IMR-90 (cell line): ENCODE measurements at regions not wholly inside any gene's neighbourhood (a gene's known extent, or its start where the extent isn't known, plus 50 kb on each side); places are given as distances from the start of the nearest gene placed in this dataset.
A peak's percentile ranks its signal among the peaks of the same experiment; 100 is the strongest.

Experiments
- ATAC-seq: fragments of 200-7000 bp; cut with Tn5 transposase; 2 replicates; pipeline ENCODE4 v1.9.1; 2020; ENCODE audit warnings: low read depth, mild to moderate bottlenecking, moderate library complexity
- BruUV-seq: library from RNA; stranded (reverse); fragments of 400-500 nt; replicated peaks from 2 replicates; lab custom pipeline; 2021; lab: Mats Ljungman, UMichigan
- CTCF ChIA-PET: fragments of 300-600 bp; formaldehyde crosslinking; extraction: SDS; loops from one replicate; lab custom pipeline; 2021; ENCODE audit warnings: antibody characterized with exemption; lab: Yijun Ruan, JAX
- POLR2A ChIA-PET: fragments of 300-600 bp; sonication (Branson Sonifier 250); formaldehyde crosslinking; loops from one replicate; lab custom pipeline; 2022; ENCODE audit warnings: antibody characterized with exemption; ENCODE audit not compliant: unreplicated experiment; lab: Charles Lee
- DNase-seq: peaks from one replicate; pipeline ENCODE4 v3.0.0; 2013
- H2AFZ ChIP-seq: replicated peaks from 2 replicates; pipeline ENCODE3; 2013; ENCODE audit warnings: low read length, mild to moderate bottlenecking; ENCODE audit not compliant: poor library complexity
- H2AK5ac ChIP-seq: 2 replicates; pipeline ENCODE4 v1.6.1; 2013; ENCODE audit warnings: low read depth, low read length, inconsistent platforms
- H2AK9ac ChIP-seq: replicated peaks from 2 replicates; pipeline ENCODE3; 2013; ENCODE audit warnings: mild to moderate bottlenecking, low read depth, low read length, moderate library complexity; ENCODE audit not compliant: poor library complexity
- H2BK120ac ChIP-seq: 2 replicates; pipeline ENCODE4 v1.6.1; 2013; ENCODE audit warnings: low read depth, low read length, inconsistent platforms
- H2BK15ac ChIP-seq: 3 replicates; pipeline ENCODE4 v1.6.1; 2013; ENCODE audit warnings: low read depth, low read length, inconsistent platforms
- H2BK20ac ChIP-seq: 2 replicates; pipeline ENCODE4 v1.6.1; 2013; ENCODE audit warnings: low read depth, mild to moderate bottlenecking, inconsistent platforms, low read length, moderate library complexity
- H2BK5ac ChIP-seq: 2 replicates; pipeline ENCODE4 v1.6.1; 2013; ENCODE audit warnings: mild to moderate bottlenecking, low read depth, low read length, inconsistent platforms; ENCODE audit not compliant: poor library complexity, severe bottlenecking
- H3K14ac ChIP-seq: replicated peaks from 2 replicates; pipeline ENCODE4 v1.6.1; 2013; ENCODE audit warnings: low read depth, low read length, inconsistent platforms
- H3K18ac ChIP-seq: 2 replicates; pipeline ENCODE4 v1.6.1; 2013; ENCODE audit warnings: low read depth, low read length, control low read depth
- H3K23ac ChIP-seq: 2 replicates; pipeline ENCODE4 v1.6.1; 2013; ENCODE audit warnings: low read depth, low read length, inconsistent platforms
- H3K27ac ChIP-seq: 2 replicates; pipeline ENCODE4 v1.5.1; 2013; ENCODE audit warnings: mild to moderate bottlenecking, control low read depth, low read length; ENCODE audit not compliant: insufficient read depth
- H3K27me3 ChIP-seq: 2 replicates; pipeline ENCODE4 v1.6.1; 2013; ENCODE audit warnings: low read length; ENCODE audit not compliant: control insufficient read depth, insufficient read depth
- H3K36me3 ChIP-seq: 2 replicates; pipeline ENCODE4 v1.6.1; 2013; ENCODE audit warnings: low read length, mixed read lengths; ENCODE audit not compliant: control insufficient read depth, insufficient read depth
- H3K4ac ChIP-seq: 2 replicates; pipeline ENCODE4 v1.6.1; 2013; ENCODE audit warnings: low read depth, low read length, inconsistent platforms
- H3K4me1 ChIP-seq: 2 replicates; pipeline ENCODE4 v1.6.1; 2013; ENCODE audit warnings: low read length, mixed read lengths; ENCODE audit not compliant: control insufficient read depth, insufficient read depth
- H3K4me2 ChIP-seq: 2 replicates; pipeline ENCODE4 v1.6.1; 2013; ENCODE audit warnings: low read depth, mild to moderate bottlenecking, control low read depth, low read length, moderate library complexity
- H3K4me3 ChIP-seq: 2 replicates; pipeline ENCODE4 v1.5.1; 2013; ENCODE audit warnings: low read depth, mild to moderate bottlenecking, control low read depth, low read length, moderate library complexity; ENCODE audit not compliant: insufficient read depth
- H3K56ac ChIP-seq: 2 replicates; pipeline ENCODE4 v1.6.1; 2013; ENCODE audit warnings: low read length, inconsistent platforms; ENCODE audit not compliant: insufficient read depth; ENCODE audit errors: extremely low read depth
- H3K79me1 ChIP-seq, 2 experiments: 2 replicates each; pipeline ENCODE4 v1.6.1; 2013; ENCODE audit warnings: low read length in 2 of 2, inconsistent platforms in 1 of 2, low read depth in 1 of 2
- H3K9ac ChIP-seq: 2 replicates; pipeline ENCODE4 v1.6.1; 2013; ENCODE audit warnings: low read depth, low read length, control low read depth
- H3K9me1 ChIP-seq: 2 replicates; pipeline ENCODE4 v1.6.1; 2013; ENCODE audit warnings: low read length, inconsistent platforms; ENCODE audit not compliant: insufficient read depth
- H3K9me3 ChIP-seq: 2 replicates; pipeline ENCODE4 v1.6.1; 2013; ENCODE audit warnings: low read length; ENCODE audit not compliant: control insufficient read depth, insufficient read depth
- H4K20me1 ChIP-seq: 2 replicates; pipeline ENCODE4 v1.6.1; 2013; ENCODE audit warnings: low read length, inconsistent platforms; ENCODE audit not compliant: insufficient read depth
- H4K5ac ChIP-seq: 2 replicates; pipeline ENCODE4 v1.6.1; 2013; ENCODE audit warnings: mild to moderate bottlenecking, low read depth, low read length, control low read depth
- H4K8ac ChIP-seq, 2 experiments: 2 replicates each; pipeline ENCODE4 v1.6.1; 2013; ENCODE audit warnings: low read depth in 2 of 2, low read length in 2 of 2, control low read depth in 1 of 2, inconsistent platforms in 1 of 2
- H4K91ac ChIP-seq: 2 replicates; pipeline ENCODE4 v1.6.1; 2013; ENCODE audit warnings: low read depth, low read length, inconsistent platforms; ENCODE audit not compliant: insufficient read depth
- SMC3 ChIP-seq: fragments of 150-350 bp; IDR thresholded peaks from 2 replicates; pipeline ENCODE4 v1.6.1; 2016; ENCODE audit warnings: low read depth, mild to moderate bottlenecking, antibody characterized with exemption, low read length, moderate library complexity
- WGBS, 2 experiments: methylation state at CpG; one replicate each; pipeline versions ENCODE4 v1.1.5 to v1.1.7; 2013; ENCODE audit warnings: missing lambda C conversion rate in 2 of 2; ENCODE audit not compliant: insufficient read length in 1 of 2; ENCODE audit errors: extremely low coverage in 2 of 2; 5-methylcytosine and 5-hydroxymethylcytosine counted together
- dilution Hi-C: fragments of 300-500 bp; cut with HindIII; formaldehyde crosslinking; loops from one replicate; pipeline ENCODE4 v1.14.3; 2018; ENCODE audit warnings: low sequenced_read_pairs; ENCODE audit not compliant: unreplicated experiment
- in situ Hi-C: fragments of 300-500 bp; cut with MboI; formaldehyde crosslinking; loops from 3 replicates; pipeline ENCODE4 v1.14.3; 2019; ENCODE audit warnings: low sequenced_read_pairs, inconsistent platforms, mixed read lengths
- intact Hi-C: fragments of 100-400 bp; cut with micrococcal nuclease; formaldehyde crosslinking; loops from 2 replicates; pipeline ENCODE4 v1.10.0; 2022
- TF ChIP-seq, protein P1 (sequence below): fragments of 150-350 bp; IDR thresholded peaks from 2 replicates; pipeline ENCODE4 v1.6.1; 2017; ENCODE audit warnings: mild to moderate bottlenecking, antibody characterized with exemption, low read length, low read depth

- WGBS, 2 experiments, result 100% methylated on average over 1 of the region's 2 CpGs; no CpG with 5 or more reads in 1 of the 2 experiments
- H3K79me1 ChIP-seq, result no peaks in the 10 kb centered on the region
- no peaks in the 10 kb centered on the region for H3K4me1 ChIP-seq
- H3K4me3 ChIP-seq, result no peak overlapping the region
- no peak for TF ChIP-seq SMC3
- TF ChIP-seq, protein P1, sequence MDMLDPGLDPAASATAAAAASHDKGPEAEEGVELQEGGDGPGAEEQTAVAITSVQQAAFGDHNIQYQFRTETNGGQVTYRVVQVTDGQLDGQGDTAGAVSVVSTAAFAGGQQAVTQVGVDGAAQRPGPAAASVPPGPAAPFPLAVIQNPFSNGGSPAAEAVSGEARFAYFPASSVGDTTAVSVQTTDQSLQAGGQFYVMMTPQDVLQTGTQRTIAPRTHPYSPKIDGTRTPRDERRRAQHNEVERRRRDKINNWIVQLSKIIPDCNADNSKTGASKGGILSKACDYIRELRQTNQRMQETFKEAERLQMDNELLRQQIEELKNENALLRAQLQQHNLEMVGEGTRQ, result no peak
- no peak overlapping the region for H3K56ac ChIP-seq
- no peak overlapping the region for H2BK5ac ChIP-seq
- POLR2A ChIA-PET, result no interaction called here
- ATAC-seq (no peak), DNase-seq (peak; percentile 2)
- no peak overlapping the region for H3K27ac ChIP-seq
- H2AFZ ChIP-seq, result no peak overlapping the region
- no TSS peak for BruUV-seq
- no peak overlapping the region for H4K8ac ChIP-seq
- no peak overlapping the region for H4K5ac ChIP-seq
- intact Hi-C loops, result no loop called here
- H4K91ac ChIP-seq, result no peak overlapping the region
- H3K23ac ChIP-seq, result no peak overlapping the region
- no peaks in the 10 kb centered on the region for H3K9me3 ChIP-seq
- no peak overlapping the region for H2BK20ac ChIP-seq
- dilution Hi-C loops, result no loop called here
- no peak overlapping the region for H2BK15ac ChIP-seq
- H3K4me2 ChIP-seq, result no peak overlapping the region
- H3K14ac ChIP-seq, result no peak overlapping the region
- H3K9ac ChIP-seq, result no peak overlapping the region
- no peak overlapping the region for H2AK9ac ChIP-seq
- no peaks in the 10 kb centered on the region for H4K20me1 ChIP-seq
- H3K9me1 ChIP-seq, result no peaks in the 10 kb centered on the region
- H2AK5ac ChIP-seq, result no peak overlapping the region
- no peak overlapping the region for H3K18ac ChIP-seq
- in situ Hi-C loops, result no loop called here
- H3K4ac ChIP-seq, result no peak overlapping the region
- no peak overlapping the region for H2BK120ac ChIP-seq
- CTCF ChIA-PET, result no interaction called here
- no peaks in the 10 kb centered on the region for H3K36me3 ChIP-seq
- no peaks in the 10 kb centered on the region for H3K27me3 ChIP-seq
Measured at GRCh38 chr18:29259838-29260237, 1082.9 kb upstream of the CDH2 start.
